DND-41 (cell line): ENCODE measurements at regions not wholly inside any gene's neighbourhood (a gene's known extent, or its start where the extent isn't known, plus 50 kb on each side); places are given as distances from the start of the nearest gene placed in this dataset.

Experiments
- ATAC-seq: fragments of 200-7000 bp; cut with Tn5 transposase; 3 replicates; pipeline ENCODE4 v1.9.1; 2021; ENCODE audit warnings: low read depth; ENCODE audit not compliant: insufficient read depth
- DNase-seq: peaks from one replicate; pipeline ENCODE4 v3.0.0-alpha.2; 2020
- H2AFZ ChIP-seq: 2 replicates; pipeline ENCODE4 v1.6.0; 2012; ENCODE audit warnings: low read depth, low read length
- H3K27ac ChIP-seq: 2 replicates; pipeline ENCODE4 v1.5.1; 2012; ENCODE audit warnings: low read length, inconsistent platforms
- H3K27me3 ChIP-seq: fragments of 200-600 bp; sonication (generic); 2 replicates; pipeline ENCODE4 v1.6.0; 2012; ENCODE audit warnings: low read length, mild to moderate bottlenecking, inconsistent platforms; ENCODE audit not compliant: insufficient read depth, poor library complexity
- H3K36me3 ChIP-seq: 2 replicates; pipeline ENCODE4 v1.5.1; 2012; ENCODE audit warnings: low read length, inconsistent platforms; ENCODE audit not compliant: insufficient read depth
- H3K4me1 ChIP-seq: 2 replicates; pipeline ENCODE4 v1.5.1; 2012; ENCODE audit warnings: mild to moderate bottlenecking, low read length; ENCODE audit not compliant: insufficient read depth
- H3K4me2 ChIP-seq: 2 replicates; pipeline ENCODE4 v1.6.0; 2012; ENCODE audit warnings: mild to moderate bottlenecking, moderate library complexity, low read length, inconsistent platforms; ENCODE audit not compliant: insufficient read depth
- H3K4me3 ChIP-seq, 2 experiments: fragments of 200-600 bp in 1 of 2; shearing (Covaris generic) in 1 of 2; 2 replicates each; pipeline ENCODE4 v1.5.1; 2012 to 2016; ENCODE audit warnings: inconsistent platforms in 2 of 2, low read length in 2 of 2, mild to moderate bottlenecking in 2 of 2, low read depth in 1 of 2, moderate library complexity in 1 of 2
- H3K79me2 ChIP-seq: 2 replicates; pipeline ENCODE4 v1.6.0; 2012; ENCODE audit warnings: low read length, inconsistent platforms; ENCODE audit not compliant: insufficient read depth
- H3K9ac ChIP-seq: 2 replicates; pipeline ENCODE4 v1.6.0; 2012; ENCODE audit warnings: low read depth, mild to moderate bottlenecking, inconsistent platforms, low read length, moderate library complexity
- H3K9me3 ChIP-seq: 2 replicates; pipeline ENCODE4 v1.5.1; 2012; ENCODE audit warnings: low read length, moderate library complexity, mild to moderate bottlenecking, inconsistent platforms; ENCODE audit not compliant: insufficient read depth, severe bottlenecking
- H4K20me1 ChIP-seq: 2 replicates; pipeline ENCODE4 v1.6.0; 2012; ENCODE audit warnings: low read length; ENCODE audit not compliant: insufficient read depth
- EZH2 ChIP-seq: IDR thresholded peaks from 3 replicates; pipeline ENCODE4 v1.6.1; 2012; ENCODE audit warnings: borderline replicate concordance, low read depth, mild to moderate bottlenecking, moderate library complexity, low read length, inconsistent platforms; ENCODE audit not compliant: severe bottlenecking
- TF ChIP-seq, protein P1 (sequence below): IDR thresholded peaks from 2 replicates; pipeline ENCODE4 v1.5.1; 2012; ENCODE audit warnings: borderline replicate concordance, low read length, moderate library complexity, mild to moderate bottlenecking; ENCODE audit not compliant: poor library complexity, severe bottlenecking; ENCODE audit errors: extremely low read depth

DNA sequence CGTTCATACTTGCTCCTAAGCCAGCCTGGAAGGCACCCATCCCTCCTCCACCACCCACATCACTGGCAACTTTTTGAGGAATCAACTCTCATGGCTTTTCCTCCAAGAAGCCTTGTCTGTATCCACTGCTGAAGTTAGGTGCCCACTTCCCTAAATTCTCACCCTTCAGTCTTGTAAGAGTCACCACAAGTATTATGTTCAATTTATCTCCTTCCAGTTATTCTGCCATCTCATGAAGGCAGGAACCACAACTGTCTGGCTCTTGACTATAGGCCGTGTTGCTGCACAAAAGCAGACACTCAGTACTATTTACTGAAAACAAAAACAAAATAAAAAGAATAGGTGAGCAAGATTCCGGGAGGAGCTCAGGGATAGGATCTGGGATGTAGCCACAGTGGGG, 234.8 kb downstream of the CYRIA start:
- no peaks in the 10 kb centered on the region for H3K9me3 ChIP-seq
- H3K4me2 ChIP-seq = no peak overlapping the region
- H3K27me3 ChIP-seq = no peaks in the 10 kb centered on the region
- no peak overlapping the region for H3K4me3 ChIP-seq
- no peak for TF ChIP-seq EZH2
- TF ChIP-seq, protein P1, sequence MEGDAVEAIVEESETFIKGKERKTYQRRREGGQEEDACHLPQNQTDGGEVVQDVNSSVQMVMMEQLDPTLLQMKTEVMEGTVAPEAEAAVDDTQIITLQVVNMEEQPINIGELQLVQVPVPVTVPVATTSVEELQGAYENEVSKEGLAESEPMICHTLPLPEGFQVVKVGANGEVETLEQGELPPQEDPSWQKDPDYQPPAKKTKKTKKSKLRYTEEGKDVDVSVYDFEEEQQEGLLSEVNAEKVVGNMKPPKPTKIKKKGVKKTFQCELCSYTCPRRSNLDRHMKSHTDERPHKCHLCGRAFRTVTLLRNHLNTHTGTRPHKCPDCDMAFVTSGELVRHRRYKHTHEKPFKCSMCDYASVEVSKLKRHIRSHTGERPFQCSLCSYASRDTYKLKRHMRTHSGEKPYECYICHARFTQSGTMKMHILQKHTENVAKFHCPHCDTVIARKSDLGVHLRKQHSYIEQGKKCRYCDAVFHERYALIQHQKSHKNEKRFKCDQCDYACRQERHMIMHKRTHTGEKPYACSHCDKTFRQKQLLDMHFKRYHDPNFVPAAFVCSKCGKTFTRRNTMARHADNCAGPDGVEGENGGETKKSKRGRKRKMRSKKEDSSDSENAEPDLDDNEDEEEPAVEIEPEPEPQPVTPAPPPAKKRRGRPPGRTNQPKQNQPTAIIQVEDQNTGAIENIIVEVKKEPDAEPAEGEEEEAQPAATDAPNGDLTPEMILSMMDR = no peak
- H3K4me1 ChIP-seq = no peaks in the 10 kb centered on the region
- no peak overlapping the region for H3K9ac ChIP-seq
- H3K27ac ChIP-seq = no peak overlapping the region
- DNase-seq = no peak
- ATAC-seq = no peak
- no peaks in the 10 kb centered on the region for H4K20me1 ChIP-seq
- H3K36me3 ChIP-seq = no peaks in the 10 kb centered on the region
- no peak overlapping the region for H2AFZ ChIP-seq
- no peaks in the 10 kb centered on the region for H3K79me2 ChIP-seq

DNA sequence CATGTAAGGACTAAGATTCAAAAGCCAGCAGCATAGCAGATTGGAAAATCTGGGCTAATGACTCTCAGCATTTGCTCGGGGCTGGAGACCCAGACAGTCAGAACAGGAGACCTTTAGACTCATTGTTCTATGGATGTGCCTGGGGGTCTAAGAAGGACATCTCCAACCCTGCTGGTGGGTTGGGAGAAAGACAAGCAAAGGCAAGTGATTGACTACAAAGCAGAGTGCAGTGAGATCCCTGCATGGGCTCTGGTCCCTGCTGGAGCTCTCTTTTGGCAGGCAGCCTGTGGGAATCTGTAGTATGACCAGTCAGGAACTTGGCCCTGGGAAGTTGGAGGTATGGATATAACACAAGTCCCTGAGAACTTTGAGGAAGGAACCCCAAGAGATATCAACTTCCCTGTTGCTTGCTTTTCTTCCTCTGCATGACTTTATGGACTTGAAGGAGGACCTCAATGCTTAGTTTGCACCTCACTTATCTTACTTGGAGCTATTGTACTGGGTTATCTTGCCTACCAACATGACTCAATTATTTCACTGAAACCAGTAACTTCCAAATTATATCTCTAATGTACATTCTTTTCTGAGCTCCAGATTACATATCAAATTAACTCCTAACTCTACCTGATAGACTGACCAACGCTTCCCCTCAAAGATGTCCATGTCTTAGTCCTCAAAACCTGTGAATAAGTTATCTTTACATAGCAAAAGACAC, 236.0 kb downstream of the CYRIA start:
- Histone ChIP-seq H3K27me3 (no peaks in the 10 kb centered on the region), H3K4me2 (no peak overlapping the region), H3K9me3 (no peaks in the 10 kb centered on the region), H3K9ac (no peak overlapping the region), H4K20me1 (no peaks in the 10 kb centered on the region), H3K79me2 (no peaks in the 10 kb centered on the region), H3K4me1 (no peaks in the 10 kb centered on the region), H3K36me3 (no peaks in the 10 kb centered on the region), H3K4me3 (no peak overlapping the region), H3K27ac (no peak overlapping the region), H2AFZ (no peak overlapping the region)
- DNase-seq (no peak), ATAC-seq (no peak)
- no peak for TF ChIP-seq EZH2

DNA sequence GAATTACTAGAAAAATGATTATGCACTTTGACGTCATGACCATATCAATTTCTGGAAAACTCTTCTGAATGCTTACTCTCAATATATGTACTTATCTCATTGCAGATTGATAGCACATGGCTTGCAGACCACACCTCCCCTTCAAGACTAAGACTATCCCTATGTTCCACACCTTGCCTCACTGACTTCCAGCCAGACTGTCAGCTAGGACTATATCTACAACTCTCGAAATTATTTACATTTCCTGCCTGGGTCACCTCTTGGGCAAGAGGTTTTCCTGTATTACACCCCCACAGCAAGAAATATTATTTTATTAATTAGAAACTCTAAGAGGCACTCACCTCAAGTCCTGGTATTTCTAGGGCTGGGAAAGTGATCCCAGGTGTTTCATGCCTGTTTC, 236.6 kb downstream of the CYRIA start:
- no peak for DNase-seq
- Histone ChIP-seq H3K4me3 (no peak overlapping the region), H3K9me3 (no peaks in the 10 kb centered on the region), H3K4me2 (no peak overlapping the region), H3K27ac (no peak overlapping the region), H2AFZ (no peak overlapping the region), H4K20me1 (no peaks in the 10 kb centered on the region), H3K4me1 (no peaks in the 10 kb centered on the region), H3K9ac (no peak overlapping the region), H3K36me3 (no peaks in the 10 kb centered on the region), H3K79me2 (no peaks in the 10 kb centered on the region), H3K27me3 (no peaks in the 10 kb centered on the region)
- no peak for ATAC-seq
- TF ChIP-seq, protein P1 = no peak
- no peak for TF ChIP-seq EZH2

DNA sequence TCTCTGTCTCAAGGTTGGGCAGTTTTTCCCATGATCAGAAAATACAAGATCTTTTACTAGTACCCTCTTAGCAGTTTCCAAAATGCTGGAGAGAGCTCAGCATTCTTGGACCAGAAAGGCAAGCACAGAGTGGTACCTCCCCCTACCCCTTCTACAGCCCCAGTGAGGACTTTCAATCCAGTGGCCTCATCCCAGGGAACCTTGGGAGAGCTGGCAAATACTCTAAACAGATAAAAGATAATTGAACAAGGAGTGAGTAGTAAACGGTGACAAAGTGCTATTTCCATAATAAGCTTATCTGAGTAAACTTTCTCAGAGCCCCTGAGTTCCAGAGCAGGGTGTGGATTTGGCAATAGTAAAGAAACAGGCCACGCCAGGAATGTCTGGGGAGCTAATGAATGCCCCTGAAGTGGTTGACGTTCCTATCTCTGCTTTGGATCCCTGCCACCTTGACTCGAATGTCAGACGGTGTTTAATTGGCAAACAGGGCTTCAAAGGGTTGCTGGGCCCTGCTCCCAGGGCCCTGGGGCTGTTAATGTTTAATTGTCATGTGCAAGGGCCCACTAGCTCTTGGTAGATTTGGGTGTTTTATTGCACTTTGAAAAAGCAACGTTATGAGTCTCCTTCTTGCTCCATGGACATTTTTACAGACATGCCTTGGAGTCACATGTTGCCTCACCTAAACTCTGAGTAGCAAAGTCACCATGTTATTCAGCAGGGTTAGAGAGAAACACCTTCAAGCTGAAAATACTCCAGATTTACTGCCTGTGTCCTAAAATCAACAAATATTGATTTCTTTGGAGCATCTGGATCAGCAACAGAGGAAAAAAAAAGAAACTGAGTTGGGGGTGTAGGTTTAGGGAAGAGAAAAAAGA, 239.9 kb downstream of the CYRIA start:
- no peaks in the 10 kb centered on the region for H4K20me1 ChIP-seq
- no peak overlapping the region for H3K27ac ChIP-seq
- H3K4me2 ChIP-seq = no peak overlapping the region
- no peaks in the 10 kb centered on the region for H3K27me3 ChIP-seq
- no peak overlapping the region for H3K9ac ChIP-seq
- TF ChIP-seq, protein P1 = no peak
- no peak for TF ChIP-seq EZH2
- H3K79me2 ChIP-seq = no peaks in the 10 kb centered on the region
- DNase-seq (no peak), ATAC-seq (no peak)
- H3K9me3 ChIP-seq = no peaks in the 10 kb centered on the region
- H3K4me3 ChIP-seq = no peak overlapping the region
- no peaks in the 10 kb centered on the region for H3K36me3 ChIP-seq
- H2AFZ ChIP-seq = no peak overlapping the region
- H3K4me1 ChIP-seq = no peaks in the 10 kb centered on the region
